HG03095 (cell line): ENCODE measurements at regions not wholly inside any gene's neighbourhood (a gene's known extent, or its start where the extent isn't known, plus 50 kb on each side); places are given as distances from the start of the nearest gene placed in this dataset.

Experiments used
- ATAC-seq: cut with Tn5 transposase; IDR thresholded peaks from one replicate; pipeline ENCODE4 v1.9.1; 2021; ENCODE audit warnings: moderate library complexity; ENCODE audit not compliant: unreplicated experiment

DNA sequence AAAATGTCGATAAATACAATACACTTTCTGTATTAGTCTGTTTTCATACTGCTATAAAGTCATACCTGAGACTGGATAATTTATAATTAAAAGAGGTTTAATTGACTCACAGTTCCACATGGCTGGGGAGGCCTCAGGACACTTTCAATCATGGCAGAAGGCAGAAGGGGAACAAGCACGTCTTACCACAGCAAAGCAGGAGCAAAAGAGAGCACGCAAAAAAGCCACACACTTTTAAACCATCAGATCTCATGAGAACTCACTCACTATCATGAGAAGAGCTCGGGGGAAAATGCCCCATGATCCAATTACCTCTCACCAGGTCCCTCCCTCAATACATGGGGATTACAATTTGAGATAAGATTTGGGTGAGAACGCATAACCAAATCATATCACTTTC lies 256.7 kb downstream of the ANAPC1 start:
- no peak for ATAC-seq

DNA sequence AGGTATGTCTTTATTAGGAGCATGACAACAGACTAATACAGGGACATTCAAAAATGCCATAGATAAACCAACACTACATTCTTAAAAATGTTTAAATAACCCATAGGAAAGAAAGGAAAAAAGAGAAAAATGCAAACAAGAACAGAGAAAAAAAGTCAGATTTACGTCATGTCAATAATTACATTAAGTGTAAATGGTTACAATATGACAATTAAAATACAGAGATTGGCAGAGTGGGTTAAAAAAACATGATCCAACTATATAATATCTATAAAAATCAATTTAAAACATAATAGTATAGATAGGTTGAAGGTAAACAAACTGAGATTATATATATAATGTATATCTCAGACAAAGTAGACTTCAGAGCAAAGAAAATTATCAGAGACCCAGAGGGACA lies 255.8 kb downstream of the ANAPC1 start:
- no peak for ATAC-seq

DNA sequence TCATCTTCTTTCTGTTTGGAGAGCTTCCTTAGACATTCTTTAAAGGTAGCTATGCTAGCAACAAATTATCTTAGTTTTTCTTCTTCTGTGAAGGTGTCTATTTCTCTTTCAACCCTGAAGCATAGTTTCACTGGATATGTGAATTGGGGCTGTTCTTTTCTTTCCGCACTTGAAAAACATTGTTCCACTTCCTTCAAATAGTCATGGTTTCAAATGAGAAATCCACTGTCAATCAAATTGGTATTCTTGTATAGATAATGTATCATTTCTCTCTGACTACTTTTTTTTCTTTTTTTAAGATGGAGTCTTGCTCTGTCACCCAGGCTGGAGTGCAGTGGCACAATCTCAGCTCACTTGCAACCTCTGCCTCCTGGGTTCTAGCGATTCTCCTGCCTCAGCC lies 254.0 kb downstream of the ANAPC1 start:
- no peak for ATAC-seq

DNA sequence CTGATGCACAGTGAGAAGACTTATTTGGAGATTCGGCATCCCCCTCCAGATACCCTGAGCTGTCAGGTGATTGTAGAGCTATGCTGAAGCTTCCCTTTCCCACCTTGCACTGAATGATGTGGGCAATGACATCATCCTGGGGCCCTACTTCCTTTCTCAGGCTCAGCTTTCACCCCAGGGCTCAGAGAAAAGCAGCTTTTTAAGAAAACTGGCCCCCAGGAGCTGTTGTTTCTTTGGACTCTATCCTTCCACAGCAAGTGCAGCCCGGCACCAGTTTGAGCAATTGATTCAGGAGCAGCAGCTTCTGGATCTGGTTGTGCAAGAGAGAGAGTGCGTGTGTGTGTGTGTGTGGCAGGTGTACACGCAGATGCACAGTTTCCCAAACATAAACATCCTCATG lies 251.3 kb downstream of the ANAPC1 start:
- no peak for ATAC-seq

DNA sequence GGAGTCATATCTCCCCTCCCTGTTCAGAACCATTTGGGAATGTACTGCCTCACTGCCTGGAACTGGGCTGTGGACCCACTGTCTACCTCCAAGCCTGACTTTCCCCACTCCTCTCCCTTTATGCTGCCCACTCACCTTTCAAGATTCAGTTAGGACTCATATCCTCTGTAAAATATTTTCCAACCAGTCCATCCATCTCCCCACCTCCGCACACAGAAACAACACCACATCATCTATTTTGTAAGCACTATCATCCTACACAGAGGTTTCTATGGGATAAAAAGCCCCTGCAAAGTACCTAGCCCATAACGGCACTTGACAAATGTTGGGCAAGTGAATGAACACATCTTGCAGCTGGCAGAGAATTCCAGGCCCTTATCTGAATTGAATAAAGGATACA lies 250.8 kb downstream of the ANAPC1 start:
- no peak for ATAC-seq

DNA sequence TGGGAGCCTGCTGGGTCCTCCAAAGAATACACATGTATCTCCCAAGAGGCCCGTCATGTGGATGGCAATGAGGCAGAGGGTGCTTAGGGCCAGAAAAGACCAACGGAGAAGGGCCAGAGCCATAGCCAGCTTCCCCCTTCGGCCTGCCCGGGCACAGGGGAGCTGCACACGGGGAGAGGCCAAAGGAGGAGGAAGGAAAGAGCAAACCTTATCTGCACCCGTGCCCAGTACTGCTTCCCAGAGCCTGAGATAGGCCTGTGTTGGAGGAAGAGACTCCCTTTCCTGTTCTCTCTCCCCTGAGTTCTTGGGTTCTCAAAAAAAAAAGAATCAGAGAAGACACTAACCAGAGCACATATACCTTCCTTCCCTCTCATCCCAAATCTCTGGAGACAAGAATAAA lies 250.3 kb downstream of the ANAPC1 start:
- no peak for ATAC-seq

DNA sequence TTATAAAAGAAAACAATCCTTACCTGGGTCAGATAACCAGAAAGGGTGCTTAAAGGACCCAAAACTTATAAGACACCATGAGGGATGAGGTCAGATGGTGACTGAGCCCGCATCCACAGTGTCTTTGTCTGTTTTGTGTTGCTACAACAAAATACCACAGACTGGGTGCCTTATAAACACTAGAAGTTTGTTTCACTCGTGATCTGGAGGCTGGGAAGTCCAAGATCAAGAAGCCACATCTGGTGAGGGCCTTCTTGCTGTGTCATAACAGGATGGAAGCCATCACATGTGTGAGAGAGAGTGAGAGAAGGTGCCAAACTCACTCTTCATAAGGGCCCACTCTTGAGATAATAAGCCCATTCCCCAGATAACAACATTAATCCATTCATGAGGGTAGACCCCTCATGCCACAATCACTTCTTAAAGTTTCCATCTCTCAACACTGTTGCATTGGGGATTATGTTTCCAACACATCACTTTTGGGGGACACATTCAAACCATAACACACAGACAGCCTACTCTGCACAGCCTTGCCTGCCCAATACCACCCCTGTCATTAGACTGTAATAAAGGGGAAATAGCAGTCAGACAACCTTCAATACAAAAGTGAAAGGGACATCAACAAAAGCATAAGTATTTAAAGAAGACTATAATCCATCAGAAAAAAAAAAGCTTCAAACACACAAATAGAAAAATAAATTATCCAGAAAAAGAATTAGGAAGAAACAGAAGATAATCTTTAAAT lies 249.8 kb downstream of the ANAPC1 start:
- no peak for ATAC-seq

DNA sequence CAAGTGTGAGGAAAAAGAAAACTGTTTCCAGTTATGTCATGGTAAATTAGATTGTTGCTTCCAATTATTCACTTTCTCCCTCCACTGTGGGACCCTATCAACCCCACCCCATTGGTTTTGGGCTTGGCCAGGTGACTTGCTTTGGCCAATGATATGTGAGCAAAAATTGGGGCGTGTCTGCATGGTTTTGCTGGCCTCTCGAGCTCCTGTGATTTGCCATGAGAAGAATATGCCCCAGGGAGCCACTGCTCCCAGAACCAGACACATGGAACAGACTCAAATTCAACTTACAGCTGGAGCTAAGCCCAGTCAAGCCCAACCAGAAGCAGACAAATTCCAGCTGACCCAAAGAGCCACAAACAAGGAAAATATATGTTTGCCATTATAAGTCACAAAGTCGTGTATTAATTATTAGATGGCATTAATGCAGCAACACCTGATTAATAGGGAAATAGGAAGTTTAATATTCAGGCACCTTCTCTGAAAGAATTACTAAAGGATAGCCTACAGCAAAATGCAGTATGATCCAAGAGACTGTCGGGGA lies 248.9 kb downstream of the ANAPC1 start:
- no peak for ATAC-seq

DNA sequence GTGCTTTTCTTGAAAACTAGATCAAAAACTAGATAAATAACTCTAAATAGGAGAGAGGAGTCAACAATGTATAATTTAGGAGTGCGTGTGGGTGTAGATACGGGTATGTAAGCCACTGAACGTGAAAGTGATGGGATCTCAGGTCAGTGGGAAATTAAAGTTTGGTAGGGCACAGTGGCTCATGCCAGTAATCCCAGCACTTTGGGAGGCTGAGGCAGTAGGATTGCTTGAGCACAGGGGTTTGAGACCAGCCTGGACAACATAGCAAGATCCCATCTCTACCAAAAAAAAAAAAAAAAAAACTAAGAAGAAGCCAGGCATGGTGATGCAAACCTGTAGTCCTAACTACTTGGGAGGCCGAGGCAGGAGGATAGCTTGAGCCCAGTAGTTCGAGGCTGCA lies 247.1 kb downstream of the ANAPC1 start:
- ATAC-seq, result no peak

DNA sequence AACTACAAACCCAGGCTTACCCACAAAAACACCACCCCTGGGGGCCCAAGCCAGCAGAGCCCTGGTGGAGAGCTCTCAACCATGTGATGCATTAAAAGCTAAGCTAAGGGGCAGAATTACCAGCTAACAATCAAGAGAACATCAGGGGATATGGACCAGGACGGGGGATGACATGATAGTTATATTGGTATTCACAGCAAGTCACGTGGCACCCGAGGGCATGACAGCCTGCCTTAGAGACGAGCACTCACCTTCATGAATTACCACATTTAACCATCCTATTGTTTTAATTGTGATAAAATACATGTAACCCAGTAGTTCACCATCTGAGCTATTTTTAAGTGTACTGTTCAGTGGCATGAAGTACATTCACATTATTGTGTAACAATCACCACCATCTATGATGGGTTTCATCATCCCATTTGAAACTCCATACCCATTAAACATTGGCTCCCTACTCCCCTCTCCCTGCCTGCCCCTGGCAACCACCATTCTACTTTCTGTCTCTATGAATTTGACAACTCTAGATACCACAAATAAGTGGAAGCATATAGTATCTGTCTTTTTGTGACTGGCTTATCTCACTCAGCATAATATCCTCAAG lies 245.6 kb downstream of the ANAPC1 start:
- no peak for ATAC-seq

DNA sequence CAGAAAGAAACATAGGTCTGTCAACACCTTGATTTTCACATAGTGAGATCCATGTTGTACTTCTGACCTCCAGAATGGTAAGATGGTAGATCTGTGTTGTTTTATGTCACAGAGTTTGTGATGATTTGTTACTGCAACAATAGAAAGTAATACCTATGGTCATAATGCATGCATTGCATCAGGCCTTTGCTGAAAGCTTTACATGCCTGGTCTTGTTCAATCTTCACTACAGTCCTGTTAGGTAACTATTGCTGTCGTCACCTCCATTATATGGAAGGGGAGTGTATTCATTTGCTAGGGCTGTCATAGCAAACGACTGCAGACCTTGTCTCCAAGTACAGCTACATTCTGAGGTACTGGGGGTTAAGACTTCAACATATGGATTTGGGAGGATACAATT lies 243.5 kb downstream of the ANAPC1 start:
- ATAC-seq, result no peak

DNA sequence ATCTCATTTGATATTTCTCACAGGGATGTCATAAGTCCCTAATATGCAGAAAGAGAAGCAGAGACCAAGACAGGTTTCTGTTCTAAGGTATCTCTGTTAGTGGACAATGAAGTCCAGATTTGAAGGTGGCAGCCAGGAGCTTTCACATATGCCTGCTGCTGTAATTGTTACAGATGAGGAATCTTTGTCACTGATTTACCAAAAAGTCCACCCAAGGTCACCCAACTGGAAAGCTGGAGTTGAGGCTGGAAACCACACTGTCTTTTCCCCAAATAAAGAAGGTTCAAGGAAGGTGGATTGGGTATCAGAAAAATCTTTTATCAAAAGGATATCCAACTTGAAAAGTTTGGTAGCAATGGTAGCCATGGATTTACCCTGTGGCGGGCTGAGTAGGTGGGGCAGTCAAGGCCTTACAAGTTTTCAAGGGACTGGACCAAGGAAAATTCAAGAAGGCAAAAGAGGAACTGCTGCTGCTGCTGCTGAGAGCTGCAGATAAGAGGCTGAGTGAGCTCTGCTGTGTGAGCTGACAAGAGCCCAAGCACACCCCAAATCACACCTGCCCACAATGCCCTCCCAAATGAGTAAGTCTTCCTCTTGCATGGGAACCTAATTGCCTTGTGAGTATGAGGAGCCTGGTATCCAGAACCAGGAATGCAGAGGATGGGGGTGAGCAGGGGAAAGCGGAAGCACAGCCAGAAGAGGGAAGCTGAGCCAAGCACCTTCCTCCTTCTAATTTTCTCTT lies 241.2 kb downstream of the ANAPC1 start:
- no peak for ATAC-seq

DNA sequence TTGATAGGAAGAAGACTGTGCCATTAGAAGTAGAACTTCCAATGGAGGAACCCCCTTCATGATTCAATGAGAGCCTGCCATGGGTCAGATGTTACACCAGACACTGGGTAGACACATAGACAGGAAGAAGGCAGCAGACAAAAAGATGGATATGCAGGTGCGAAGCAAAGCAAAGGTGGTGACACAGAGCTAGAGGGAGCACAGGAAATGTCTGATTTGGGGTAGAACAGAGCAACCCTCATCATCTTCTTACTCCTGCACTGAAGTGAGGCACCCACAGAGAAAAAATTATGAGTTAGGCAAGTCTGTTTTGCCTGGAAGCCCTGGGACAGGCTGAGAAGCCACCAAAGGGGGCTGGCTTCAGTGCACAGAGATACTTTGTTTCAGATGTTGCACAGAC lies 240.2 kb downstream of the ANAPC1 start:
- no peak for ATAC-seq

DNA sequence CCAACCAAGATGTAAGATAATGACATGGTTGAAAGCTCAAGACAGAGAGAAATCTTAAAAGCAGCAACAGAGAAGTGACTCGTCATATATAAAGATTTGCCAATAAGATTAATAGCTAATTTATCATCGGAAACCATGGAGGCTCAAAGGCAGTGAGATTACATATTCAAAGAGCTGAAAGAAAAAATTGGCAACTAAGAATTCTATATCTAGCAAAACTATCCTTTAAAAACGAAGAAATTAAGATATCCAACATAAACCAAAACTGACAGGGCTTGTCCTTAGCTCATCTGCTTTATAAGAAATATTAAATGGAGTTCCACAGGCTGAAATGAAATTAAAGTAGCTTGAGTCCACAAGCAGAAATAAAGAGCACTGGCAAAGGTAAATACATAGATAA lies 236.6 kb downstream of the ANAPC1 start:
- no peak for ATAC-seq

DNA sequence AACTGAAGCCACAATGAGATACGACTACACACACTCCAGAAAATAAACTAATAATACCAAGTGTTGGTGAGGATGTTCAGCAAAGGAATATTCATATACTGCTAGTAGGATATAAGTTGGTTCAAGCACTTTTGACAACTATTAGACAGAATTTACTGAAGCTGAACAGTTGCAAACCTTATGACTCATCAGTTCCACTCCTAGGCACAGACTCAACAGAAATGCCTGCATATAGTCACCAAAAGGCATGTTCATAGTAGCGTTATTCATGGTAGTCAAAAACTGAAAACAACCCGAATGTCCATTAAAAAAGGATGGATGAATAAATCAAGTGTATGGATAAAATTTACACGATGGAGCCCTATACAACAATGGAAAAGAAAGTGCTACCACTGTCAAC lies 232.0 kb downstream of the ANAPC1 start:
- ATAC-seq, result no peak

DNA sequence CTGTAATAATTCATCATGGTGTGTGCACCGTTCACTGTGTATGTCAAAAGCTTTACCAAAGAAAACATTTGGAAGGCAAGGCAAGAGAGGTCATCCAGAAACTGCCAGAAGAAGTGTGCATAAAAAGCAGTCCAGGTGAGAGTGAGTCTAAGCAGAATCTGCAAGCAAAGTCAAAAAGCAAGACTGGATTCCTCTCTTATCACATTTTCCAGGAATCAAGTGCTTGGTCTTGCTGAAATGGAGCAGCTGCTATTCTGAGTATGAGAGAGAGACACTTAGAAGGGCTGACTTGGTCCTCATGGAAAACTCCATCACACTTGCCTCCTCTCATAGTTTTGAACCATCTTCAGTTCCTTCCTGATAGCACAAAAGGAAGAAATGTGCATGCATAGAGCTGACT lies 231.3 kb downstream of the ANAPC1 start:
- no peak for ATAC-seq

DNA sequence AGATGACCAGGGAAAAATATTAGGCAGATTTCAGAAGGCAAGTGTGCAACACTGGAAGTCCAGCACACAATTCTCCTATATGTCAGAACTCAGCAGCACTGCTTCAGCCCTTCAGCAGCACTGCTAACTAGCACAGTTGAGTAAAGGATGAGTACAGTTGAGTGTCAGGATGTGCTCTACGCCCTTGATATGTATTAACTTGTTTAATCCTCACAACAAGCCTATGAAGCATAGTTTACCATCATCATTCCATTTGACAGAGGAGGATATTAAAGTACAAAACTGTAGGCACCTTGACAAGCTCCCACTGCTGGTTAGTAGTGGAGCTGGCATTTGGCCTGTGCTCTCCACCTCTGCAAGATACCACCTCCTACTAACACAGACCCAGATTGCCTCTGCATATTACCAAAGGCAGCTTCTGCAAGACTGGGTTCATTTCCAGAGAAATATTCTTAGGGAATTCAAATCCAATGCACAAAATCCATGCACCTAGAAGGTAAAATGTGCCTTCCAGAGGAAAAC lies 230.8 kb downstream of the ANAPC1 start:
- ATAC-seq, result no peak

DNA sequence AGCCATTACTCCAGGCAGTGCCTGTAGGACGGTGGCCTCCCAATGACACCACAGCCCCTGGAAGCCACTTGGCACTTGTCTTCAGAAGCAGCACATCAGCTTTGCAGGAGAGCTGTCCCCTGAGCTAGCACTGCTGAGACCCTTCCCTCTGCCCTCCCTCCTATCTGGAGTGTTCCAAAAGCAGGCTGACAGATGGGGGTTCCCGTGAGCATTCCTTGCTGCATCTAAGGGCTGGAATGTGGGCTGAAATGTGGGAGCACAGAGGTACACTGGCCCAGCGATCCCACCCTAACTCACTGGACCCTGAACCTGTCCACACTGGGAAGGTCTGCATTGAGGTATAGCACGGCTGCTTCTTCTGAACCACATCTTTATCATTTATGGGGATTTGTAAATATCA lies 230.1 kb downstream of the ANAPC1 start:
- ATAC-seq, result no peak

DNA sequence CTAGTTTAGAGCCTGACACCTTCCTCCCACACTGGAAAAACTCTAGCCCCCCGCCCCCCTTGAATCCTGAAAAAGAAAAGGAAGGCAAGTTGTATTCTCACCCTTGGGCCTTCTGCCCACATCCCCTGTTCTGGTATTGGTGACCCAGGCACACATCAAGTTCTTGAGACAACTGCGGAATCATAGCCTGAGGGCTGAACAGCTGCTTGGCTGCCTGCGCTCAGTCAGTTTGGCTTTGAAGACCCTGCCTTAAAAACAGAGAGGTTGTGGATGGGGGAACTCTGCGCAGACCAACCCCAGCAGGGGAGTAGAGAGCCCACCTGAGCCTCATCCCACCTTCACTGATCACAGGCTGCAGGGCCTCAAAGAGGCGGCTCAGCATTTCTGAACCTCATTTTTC lies 229.2 kb downstream of the ANAPC1 start:
- no peak for ATAC-seq

DNA sequence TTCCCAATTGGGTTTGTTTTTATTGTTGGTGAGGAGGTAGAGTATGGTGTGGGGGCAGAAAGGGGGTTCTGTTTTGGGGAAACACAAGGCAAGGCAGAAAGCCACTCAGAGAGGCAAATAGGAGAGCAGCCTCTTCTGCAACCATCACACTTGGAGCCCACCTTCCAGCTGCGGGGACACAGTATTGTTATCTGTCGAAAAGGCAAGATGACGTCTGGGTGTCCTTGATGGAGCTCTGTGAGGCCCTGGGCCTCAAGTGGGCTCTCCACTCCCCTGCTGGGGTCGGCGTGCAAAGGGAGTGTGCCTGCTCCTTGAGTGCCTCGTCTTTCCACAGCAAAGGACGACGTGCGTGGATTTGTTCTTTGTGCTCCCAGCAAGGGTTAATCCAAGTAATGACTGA lies 227.6 kb downstream of the ANAPC1 start:
- ATAC-seq, result no peak

DNA sequence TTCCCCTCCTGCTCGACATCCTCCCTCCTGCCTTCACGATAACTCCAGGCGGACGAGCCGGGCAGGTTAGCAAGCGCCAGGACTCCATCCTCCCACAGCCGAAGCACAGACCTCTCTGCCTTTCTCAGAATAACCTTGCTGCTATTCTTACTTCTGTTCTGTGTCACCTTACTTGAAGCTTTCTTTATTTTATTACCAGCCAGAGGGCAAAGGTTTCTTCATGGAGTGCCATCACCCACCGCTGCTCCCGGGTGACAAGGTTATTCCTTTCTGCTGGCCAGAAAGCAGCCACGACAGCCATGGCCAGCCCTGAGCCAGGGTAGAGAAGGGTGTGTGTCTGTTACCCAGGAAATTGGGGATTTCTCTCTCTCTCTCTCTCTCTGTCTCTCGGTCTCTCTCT lies 227.1 kb downstream of the ANAPC1 start:
- ATAC-seq, result no peak
